ENCODE measurements at regions not wholly inside any gene's neighbourhood (a gene's known extent, or its start where the extent isn't known, plus 50 kb on each side); places are given as distances from the start of the nearest gene placed in this dataset.
"Not testable (repeated sequence)": the region's sequence is repeated elsewhere in the genome, so short reads cannot be mapped to it uniquely, and the experiment has no call there.

DNA sequence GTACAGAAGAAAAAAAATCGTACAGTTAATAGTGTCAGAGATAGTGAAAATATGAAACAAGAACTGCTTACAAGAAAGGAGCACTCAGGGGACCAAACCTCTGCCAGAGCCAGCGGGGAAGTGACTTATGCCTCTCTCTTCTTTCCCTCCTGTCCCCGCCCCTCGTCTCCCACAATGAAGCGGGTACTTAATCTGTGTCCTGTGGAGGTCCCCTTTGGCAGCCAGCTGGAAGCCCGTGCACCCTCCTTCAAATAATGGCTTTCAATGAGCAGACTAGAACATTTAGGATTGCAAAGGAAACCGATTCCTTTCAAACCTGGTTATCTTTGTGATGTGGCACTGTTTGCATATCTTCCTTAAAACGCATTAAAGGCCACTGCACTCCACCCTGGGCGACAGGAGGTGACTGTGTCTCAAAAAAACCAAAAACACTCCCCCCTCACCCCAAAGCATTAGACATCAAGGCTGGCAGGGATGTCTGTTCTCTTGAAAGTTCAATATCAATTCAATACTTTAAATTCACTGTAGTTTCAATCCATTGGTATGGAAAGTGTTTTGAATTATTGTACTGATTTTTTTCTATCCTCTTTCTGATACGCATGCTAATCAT, 51.7 kb downstream of the PPIAL4C start:
- DNase-seq = peak; percentile 34
- Mint-ChIP-seq H3K4me1 (peaks cover 20% of the 10 kb centered on the region), H3K27ac (peak overlapping the region; percentile 100), H3K4me3 (peak overlapping the region; percentile 87)
- H3K36me3 Mint-ChIP-seq, H3K27me3 Mint-ChIP-seq, H3K9me3 Mint-ChIP-seq: not testable (repeated sequence)

DNA sequence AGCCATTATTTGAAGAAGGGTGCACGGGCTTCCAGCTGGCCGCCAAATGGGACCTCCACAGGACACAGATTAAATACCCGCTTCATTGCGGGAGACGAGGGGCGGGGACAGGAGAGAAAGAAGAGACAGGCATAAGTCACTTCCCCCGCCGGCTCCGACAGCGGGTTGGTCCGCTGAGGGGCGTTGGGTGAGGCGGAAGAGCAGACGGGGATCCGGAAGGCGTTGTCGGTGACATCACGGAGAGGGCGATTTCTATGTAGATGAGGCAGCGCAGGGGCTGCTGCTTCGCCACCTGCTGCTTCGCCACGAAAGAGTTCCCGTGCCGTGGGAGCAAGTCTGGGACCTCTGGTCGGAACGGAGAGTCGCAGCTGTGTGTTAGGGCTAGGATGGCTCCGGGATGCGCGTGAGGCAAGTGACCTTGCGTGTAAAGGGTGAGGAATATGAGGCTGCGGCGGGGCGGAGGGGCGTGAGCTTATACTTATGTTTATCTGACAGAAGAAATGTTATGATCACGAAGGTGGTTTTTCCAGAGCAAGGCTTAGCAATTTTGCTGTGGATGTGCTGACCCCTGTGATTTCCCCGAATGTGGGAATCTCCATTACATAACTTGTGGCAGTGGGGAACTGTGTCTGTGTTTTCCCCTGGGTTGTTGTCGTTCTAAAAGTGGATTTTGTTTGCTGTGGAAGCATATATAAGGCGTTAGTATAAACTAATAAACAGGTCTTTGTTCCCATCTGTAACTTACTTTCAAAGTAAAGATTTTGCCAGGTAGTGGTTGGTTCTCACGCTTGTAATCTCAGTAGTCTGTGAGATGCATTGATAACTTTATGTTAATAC, 52.9 kb downstream of the PPIAL4C start:
- Mint-ChIP-seq H3K4me1 (peaks cover 18% of the 10 kb centered on the region), H3K4me3 (peak overlapping the region; percentile 87), H3K27ac (peak overlapping the region; percentile 100)
- H3K27me3 Mint-ChIP-seq, H3K9me3 Mint-ChIP-seq, H3K36me3 Mint-ChIP-seq: not testable (repeated sequence)
- peak; percentile 90 for DNase-seq

DNA sequence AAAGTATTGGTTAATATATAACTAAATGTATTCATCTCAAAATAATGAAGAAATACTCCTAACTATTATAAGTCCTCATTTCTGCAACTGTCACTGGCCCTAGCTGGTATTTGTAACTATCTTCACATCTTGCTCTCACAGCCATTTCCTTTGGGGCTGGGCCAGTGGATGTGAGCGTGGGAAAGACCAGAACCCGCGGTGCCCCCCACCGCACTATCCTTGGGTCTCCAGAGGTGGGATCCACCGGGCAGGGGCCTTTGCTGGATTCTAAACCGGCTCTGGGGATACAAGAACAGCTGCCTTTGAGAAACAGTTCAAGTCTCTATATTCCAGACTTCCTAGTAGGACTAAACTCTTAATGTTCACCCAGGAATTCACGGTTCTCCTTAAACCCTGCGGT, 54.8 kb downstream of the PPIAL4C start:
- Mint-ChIP-seq H3K27ac (peak overlapping the region; percentile 29), H3K4me1 (peaks cover 18% of the 10 kb centered on the region)
- not testable (repeated sequence) for H3K4me3 Mint-ChIP-seq, H3K27me3 Mint-ChIP-seq, H3K36me3 Mint-ChIP-seq, H3K9me3 Mint-ChIP-seq, DNase-seq

DNA sequence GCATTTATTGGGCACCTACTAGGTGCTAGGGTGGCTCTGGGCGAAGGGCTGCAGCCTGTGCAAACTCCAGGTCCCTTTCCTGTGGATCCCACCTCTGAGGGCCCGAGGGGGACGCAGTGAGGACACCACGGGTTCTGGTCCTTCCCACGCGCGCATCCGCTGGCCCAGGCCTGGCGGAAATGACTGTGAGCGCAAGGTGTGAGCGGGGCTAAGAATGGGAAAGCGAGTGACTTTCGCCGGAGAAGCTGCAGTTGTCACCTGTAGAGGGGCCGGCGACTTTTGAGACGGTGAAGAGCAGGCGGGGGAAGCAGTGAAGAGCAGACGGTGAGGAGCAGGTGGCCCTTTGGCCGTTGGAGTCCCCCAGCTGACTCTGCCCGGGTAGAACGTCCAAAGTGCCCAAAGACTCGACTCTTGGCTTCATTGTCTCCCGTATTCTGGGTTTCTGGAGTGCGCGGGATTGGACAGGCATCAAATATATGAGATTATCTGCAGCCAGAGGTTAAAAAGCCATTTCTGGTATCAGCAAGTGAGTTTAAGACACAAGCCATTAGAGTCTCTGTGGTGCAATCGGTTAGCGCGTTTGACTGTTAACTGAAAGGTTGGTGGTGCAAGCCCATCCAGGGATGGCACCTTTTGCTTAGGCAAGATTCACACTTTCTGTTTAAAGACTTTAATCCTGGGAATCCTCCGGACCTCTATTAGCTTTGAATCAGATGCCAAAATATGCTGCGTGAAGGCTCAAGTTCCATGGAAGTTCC, 55.4 kb downstream of the PPIAL4C start:
- H3K4me3 Mint-ChIP-seq, DNase-seq, H3K27me3 Mint-ChIP-seq, H3K36me3 Mint-ChIP-seq, H3K9me3 Mint-ChIP-seq: not testable (repeated sequence)
- Mint-ChIP-seq H3K4me1 (peaks cover 14% of the 10 kb centered on the region), H3K27ac (peak overlapping the region; percentile 29)

DNA sequence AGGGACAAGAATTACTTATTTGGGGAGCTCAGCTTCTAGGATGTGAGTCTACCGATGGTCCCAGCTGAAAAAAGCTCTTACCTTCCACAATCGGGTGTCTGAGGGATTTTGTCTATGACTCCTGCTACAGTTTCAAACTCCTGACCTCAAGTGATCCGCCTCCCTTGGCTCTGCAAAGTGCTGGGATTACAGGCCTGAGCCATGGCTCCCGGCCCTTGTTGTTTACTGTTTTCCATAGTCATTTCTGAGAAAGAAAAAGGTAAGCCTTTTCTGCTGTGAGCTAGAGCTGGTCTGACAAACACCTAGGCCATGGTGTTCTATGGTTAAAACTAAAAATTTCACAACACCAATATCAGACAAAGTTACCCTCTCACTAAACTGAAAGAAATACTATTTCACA, 57.5 kb downstream of the PPIAL4C start:
- not testable (repeated sequence) for DNase-seq, H3K4me3 Mint-ChIP-seq, H3K27me3 Mint-ChIP-seq, H3K36me3 Mint-ChIP-seq, H3K9me3 Mint-ChIP-seq
- peak overlapping the region; percentile 66 for H3K27ac Mint-ChIP-seq
- H3K4me1 Mint-ChIP-seq = peaks cover 17% of the 10 kb centered on the region

DNA sequence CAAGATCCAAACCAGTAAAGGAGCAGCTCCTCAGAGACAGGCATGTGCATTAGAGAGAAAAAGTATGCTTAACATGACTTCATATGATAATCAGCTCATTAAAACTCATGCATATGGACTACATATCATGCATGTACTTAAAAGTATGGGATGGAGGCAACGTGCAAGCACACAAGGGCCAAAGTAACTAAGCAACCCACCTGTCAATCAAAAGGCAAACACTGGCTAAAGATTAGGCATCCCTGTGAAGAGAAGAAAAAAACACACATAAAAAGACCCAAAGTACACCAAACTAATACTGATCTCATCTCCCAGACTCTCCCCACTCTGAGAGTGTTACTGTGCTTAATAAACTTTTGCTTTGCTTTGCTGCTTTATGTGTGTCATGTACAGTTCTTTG, 61.2 kb downstream of the PPIAL4C start:
- not testable (repeated sequence) for H3K27me3 Mint-ChIP-seq, H3K27ac Mint-ChIP-seq, DNase-seq, H3K36me3 Mint-ChIP-seq, H3K4me3 Mint-ChIP-seq, H3K9me3 Mint-ChIP-seq, H3K4me1 Mint-ChIP-seq

DNA sequence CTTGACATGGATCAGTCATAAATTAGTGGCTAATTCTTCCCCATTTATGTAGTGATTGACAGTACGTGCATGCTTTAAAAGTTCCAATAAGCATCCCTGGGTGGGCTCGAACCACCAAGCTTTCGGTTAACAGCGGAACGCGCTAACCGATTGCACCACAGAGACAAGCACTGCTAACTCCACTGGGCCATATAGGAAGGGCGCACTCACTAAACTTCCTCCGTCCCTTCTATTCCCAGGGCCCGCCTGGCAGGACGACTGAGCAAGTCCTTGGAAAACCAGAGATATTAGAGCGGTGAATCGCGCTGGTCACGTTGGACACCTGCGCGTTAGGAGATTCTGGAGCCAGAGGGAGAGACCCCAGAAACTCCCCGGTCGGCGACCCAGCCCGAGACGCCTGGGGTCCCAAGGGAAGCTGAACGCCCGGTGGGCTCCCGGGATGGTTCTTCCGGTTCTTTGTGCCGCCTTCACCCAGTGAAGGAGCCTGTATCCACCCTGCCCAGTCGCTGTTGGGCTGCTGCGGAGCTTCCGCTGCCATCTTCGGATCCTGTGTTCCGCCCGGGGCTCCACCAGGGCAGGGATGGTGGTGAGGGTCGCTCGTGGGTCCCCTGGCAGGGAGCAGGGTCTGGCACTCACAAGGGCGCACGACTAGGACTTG, 62.8 kb downstream of the PPIAL4C start:
- not testable (repeated sequence) for H3K4me1 Mint-ChIP-seq, H3K9me3 Mint-ChIP-seq, H3K27me3 Mint-ChIP-seq, DNase-seq, H3K36me3 Mint-ChIP-seq
- Mint-ChIP-seq H3K27ac (peak overlapping the region; percentile 81), H3K4me3 (peak overlapping the region; percentile 84)

DNA sequence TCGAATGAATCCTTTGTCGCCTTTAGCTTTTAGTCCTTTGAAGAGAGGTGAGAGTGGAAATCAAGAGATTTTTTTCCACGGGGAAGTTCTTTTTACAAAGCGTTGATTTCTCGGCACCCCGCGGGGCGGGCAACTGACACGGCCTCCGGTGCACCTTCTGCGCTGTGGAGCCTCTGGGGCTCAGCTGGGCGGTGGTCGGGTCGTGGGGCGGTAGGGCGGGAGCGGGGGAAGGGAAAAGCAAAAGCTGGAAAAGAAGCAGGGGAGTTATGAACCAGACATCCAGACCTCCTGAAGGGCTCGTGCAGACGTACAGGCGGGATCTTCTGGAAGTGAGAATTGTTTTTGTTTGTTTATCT, 63.3 kb downstream of the PPIAL4C start:
- not testable (repeated sequence) for H3K27ac Mint-ChIP-seq, H3K4me1 Mint-ChIP-seq, H3K27me3 Mint-ChIP-seq, DNase-seq, H3K9me3 Mint-ChIP-seq, H3K36me3 Mint-ChIP-seq
- H3K4me3 Mint-ChIP-seq = peak overlapping the region; percentile 53

DNA sequence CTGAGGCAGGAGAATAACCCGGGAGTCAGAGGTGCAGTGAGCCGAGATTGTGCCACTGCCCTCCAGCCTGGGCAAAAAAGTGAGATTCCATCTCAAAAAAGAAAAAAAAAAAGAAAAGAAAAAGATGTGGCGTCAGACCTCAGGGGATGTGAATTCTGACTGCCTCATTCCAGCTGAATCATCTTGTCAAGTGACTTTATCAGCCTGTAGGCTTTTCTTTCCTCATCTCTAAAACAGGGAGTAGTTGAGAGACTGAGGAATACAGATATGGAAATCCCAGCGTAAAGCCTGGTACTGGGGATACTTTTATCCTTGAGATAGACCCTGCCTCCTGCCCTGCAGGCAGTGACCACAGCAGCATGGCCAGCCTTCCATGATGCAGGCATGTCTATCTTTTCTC, 74.1 kb downstream of the PPIAL4C start:
- not testable (repeated sequence) for H3K9me3 Mint-ChIP-seq, H3K4me1 Mint-ChIP-seq, H3K4me3 Mint-ChIP-seq, H3K36me3 Mint-ChIP-seq, H3K27me3 Mint-ChIP-seq, H3K27ac Mint-ChIP-seq, DNase-seq

DNA sequence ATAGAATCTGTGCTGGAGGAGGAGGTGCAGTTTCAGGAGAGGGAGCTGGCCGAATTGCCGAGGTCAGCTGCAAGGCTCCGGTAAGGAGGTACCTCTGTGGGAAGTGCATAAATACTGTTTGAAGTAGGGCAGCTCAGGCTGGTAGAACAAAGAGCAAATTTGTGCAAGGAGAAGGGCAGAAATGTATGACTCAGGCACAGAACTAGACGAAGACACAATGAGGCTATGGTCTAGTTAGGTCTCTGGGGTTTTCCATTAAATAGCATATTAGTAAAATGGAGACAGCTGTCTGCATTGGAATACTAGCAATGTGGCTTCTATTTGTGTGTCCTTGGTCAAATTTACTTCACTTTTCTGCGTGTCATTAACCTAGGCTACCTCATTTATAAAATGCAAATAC, 74.5 kb downstream of the PPIAL4C start:
- not testable (repeated sequence) for DNase-seq, H3K27me3 Mint-ChIP-seq, H3K4me3 Mint-ChIP-seq, H3K27ac Mint-ChIP-seq, H3K36me3 Mint-ChIP-seq, H3K9me3 Mint-ChIP-seq, H3K4me1 Mint-ChIP-seq

DNA sequence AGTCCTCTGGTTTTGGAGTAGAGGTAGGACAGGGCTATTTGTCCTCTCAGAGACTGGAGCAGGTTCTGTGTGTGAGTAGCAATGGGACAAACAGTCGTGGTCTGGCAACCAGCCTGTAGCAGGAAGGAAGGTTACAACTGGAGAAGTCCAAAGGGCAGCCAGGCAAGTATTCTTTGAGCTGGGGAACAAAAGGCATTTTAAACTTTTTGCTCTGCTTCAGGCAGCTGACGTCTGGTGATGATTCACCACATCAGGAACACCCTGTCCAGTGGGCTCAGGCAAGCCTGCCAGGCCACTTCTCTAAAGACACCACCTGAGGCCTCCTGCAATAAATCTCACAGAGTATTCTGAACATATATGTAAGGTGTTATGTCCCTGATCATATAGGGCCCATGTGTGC, 81.0 kb downstream of the PPIAL4C start:
- not testable (repeated sequence) for H3K27me3 Mint-ChIP-seq, H3K9me3 Mint-ChIP-seq, H3K4me1 Mint-ChIP-seq, H3K36me3 Mint-ChIP-seq, DNase-seq, H3K4me3 Mint-ChIP-seq, H3K27ac Mint-ChIP-seq

DNA sequence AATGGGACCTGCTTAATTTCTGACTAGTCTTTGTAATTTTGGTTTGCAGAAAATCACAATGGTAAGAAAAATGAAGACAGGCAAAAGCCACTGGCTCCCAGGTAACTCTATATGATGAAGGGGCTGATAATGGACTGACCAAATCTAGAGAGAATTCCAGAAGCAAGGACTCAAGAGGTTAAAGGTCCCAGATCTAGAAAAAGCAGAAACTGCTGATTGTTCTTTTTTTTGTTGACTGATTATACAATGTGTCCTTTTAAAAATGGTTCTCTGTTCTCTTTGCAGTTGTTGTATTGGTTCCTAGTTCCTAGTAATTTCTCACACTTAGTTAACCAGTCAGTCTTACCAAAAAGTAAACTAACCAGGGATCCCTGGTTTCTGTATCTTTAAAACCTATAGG, 81.4 kb downstream of the PPIAL4C start:
- not testable (repeated sequence) for H3K4me3 Mint-ChIP-seq, H3K27ac Mint-ChIP-seq, H3K4me1 Mint-ChIP-seq, H3K36me3 Mint-ChIP-seq, DNase-seq, H3K27me3 Mint-ChIP-seq, H3K9me3 Mint-ChIP-seq

DNA sequence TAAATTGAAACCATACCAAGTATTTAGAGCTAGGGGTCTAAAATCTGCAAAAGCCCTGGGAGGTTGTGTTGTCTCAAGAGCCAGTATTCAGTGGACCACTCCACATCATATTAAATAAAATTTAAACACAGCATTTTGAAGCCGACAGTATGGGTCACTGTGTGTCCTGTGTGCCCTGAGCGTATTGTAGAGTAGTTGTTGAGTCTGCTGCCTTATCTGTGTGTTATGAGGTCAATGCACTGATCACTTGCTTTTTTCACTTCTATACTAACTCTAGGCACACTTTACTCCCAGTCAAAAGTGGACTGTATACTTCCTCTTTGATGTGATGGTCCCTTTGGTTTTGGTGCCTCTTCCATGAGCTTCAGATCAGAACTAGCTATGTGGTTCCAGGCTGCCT, 81.9 kb downstream of the PPIAL4C start:
- not testable (repeated sequence) for H3K36me3 Mint-ChIP-seq, DNase-seq, H3K27ac Mint-ChIP-seq, H3K4me1 Mint-ChIP-seq, H3K4me3 Mint-ChIP-seq, H3K27me3 Mint-ChIP-seq, H3K9me3 Mint-ChIP-seq

DNA sequence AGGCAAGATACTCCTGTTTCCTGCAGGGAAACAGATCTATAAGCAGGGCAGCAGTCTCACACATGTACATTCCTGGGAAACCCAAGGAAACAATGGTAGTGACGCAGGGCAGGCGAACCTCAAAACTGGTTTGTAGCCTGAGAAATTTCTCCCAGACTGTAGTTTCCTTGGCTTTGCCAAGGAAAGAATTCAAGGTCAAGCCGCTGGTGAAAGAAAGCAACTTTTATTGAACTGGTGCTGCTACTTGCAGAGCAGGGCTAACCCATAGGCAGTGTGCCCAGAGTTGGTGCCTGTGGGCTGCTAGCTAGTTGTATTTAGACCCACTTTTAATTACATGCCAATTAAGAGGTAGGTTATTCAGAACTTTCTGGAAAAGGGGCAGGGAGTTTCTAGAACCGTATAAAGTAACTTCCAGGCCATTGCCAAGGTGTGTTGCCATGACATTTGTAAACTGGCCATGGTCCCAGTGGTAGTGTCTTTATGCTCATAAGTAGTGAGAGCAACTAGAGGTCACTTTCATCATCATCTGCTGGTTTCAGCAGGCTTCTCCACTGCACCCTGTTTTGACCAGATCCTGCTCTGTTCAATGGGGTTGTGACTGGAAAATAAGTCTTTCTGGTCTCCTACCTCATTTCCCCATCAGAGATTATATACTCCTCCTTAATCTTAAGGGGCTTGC, 89.7 kb downstream of the PPIAL4C start:
- H3K27me3 Mint-ChIP-seq, H3K36me3 Mint-ChIP-seq, H3K9me3 Mint-ChIP-seq, H3K4me1 Mint-ChIP-seq, DNase-seq, H3K4me3 Mint-ChIP-seq, H3K27ac Mint-ChIP-seq: not testable (repeated sequence)

DNA sequence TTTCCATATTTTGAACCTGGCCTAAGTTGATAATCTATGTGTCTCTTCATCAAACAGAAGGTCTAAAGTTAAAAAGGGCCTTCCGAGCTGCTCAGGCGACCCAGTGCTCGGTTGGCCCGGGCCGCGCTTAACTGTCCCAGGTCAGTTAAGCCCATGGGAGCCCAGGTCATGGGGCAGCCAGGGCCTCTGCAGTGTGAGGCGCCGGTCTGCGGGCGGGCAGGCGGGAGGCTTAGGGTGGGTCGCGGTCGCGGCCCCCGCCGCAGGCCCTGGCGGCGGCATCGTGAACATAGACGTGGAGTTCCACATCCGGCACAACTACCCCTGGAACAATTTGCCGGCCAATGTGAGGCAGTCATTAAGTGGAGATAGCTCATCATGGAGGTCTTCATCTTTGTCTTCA, 91.3 kb downstream of the PPIAL4C start:
- H3K36me3 Mint-ChIP-seq, H3K27me3 Mint-ChIP-seq: not testable (repeated sequence)

More for the DNA sequence above, 91.3 kb downstream of the PPIAL4C start:
- not testable (repeated sequence) for H3K27ac Mint-ChIP-seq, H3K4me3 Mint-ChIP-seq, H3K9me3 Mint-ChIP-seq, DNase-seq, H3K4me1 Mint-ChIP-seq
